ENCODE measurements at regions not wholly inside any gene's neighbourhood (a gene's known extent, or its start where the extent isn't known, plus 50 kb on each side); places are given as distances from the start of the nearest gene placed in this dataset.

DNA sequence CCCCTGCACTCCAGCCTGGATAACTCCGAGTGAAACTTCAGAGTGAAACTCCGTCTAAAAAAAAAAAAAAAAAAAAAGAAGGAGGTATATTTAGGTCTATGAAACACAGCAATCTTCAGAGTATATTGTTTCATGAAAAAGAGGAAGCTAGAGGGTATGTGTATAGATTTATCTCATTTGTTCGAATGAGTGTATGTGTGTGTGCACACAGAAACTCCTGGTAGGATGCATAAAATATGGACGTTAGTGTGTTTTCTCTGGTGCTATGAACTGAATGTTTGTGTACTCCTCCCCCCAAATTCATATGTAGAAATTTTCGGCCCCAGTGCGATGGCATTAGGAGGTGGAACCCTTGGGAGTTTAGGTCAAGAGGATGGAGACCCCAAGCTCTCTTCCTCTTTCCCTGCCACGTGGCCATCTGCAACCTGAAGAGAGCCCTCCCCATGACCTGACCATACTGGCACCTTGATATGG lies 98.6 kb upstream of the KLF13 start:
- H3K4me3 ChIP-seq (ENCODE audit: low read depth, low read length) = no peak overlapping the region
- H3K36me3 ChIP-seq (ENCODE audit: control insufficient read depth, insufficient read depth, low read length) = no peaks in the 10 kb centered on the region
- DNase-seq (ENCODE audit: low read depth) = no peak
- FAIRE-seq = no peak
- no peaks in the 10 kb centered on the region for H3K27me3 ChIP-seq (ENCODE audit: control insufficient read depth, insufficient read depth, low read length)
- TF ChIP-seq CTCF (IDR thresholded peaks at IDR 0.05; ENCODE audit: insufficient read depth, low read length, severe bottlenecking) = no peak

GRCh38 chr15:31228980-31229826 lies 97.4 kb upstream of the KLF13 start:
- H3K36me3 ChIP-seq (ENCODE audit: control insufficient read depth, insufficient read depth, low read length) = no peaks in the 10 kb centered on the region
- TF ChIP-seq CTCF (IDR thresholded peaks at IDR 0.05; ENCODE audit: insufficient read depth, low read length, severe bottlenecking) = no peak
- DNase-seq (ENCODE audit: low read depth) (no peak), FAIRE-seq (no peak)
- H3K4me3 ChIP-seq (ENCODE audit: low read depth, low read length) = no peak overlapping the region
- H3K27me3 ChIP-seq (ENCODE audit: control insufficient read depth, insufficient read depth, low read length) = no peaks in the 10 kb centered on the region

- DNase-seq (ENCODE audit: low read depth) (no peak), FAIRE-seq (no peak)
- H3K36me3 ChIP-seq (ENCODE audit: control insufficient read depth, insufficient read depth, low read length) = no peaks in the 10 kb centered on the region
- H3K4me3 ChIP-seq (ENCODE audit: low read depth, low read length) = no peak overlapping the region
- TF ChIP-seq CTCF (IDR thresholded peaks at IDR 0.05; ENCODE audit: insufficient read depth, low read length, severe bottlenecking) = no peak
- no peaks in the 10 kb centered on the region for H3K27me3 ChIP-seq (ENCODE audit: control insufficient read depth, insufficient read depth, low read length)
Observed at GRCh38 chr15:31230630-31231485, 95.8 kb upstream of the KLF13 start.

- Histone ChIP-seq H3K36me3 (ENCODE audit: control insufficient read depth, insufficient read depth, low read length) (no peaks in the 10 kb centered on the region), H3K4me3 (ENCODE audit: low read depth, low read length) (no peak overlapping the region), H3K27me3 (ENCODE audit: control insufficient read depth, insufficient read depth, low read length) (no peaks in the 10 kb centered on the region)
- no peak for DNase-seq (ENCODE audit: low read depth)
- TF ChIP-seq CTCF (IDR thresholded peaks at IDR 0.05; ENCODE audit: insufficient read depth, low read length, severe bottlenecking) = no peak
- no peak for FAIRE-seq
Observed at GRCh38 chr15:31234815-31235214, 91.8 kb upstream of the KLF13 start.

GRCh38 chr15:31235311-31236183 lies 91.1 kb upstream of the KLF13 start:
- H3K4me3 ChIP-seq (ENCODE audit: low read depth, low read length) = no peak overlapping the region
- no peaks in the 10 kb centered on the region for H3K27me3 ChIP-seq (ENCODE audit: control insufficient read depth, insufficient read depth, low read length)
- DNase-seq (ENCODE audit: low read depth) (no peak), FAIRE-seq (no peak)
- no peak for TF ChIP-seq CTCF (IDR thresholded peaks at IDR 0.05; ENCODE audit: insufficient read depth, low read length, severe bottlenecking)
- no peaks in the 10 kb centered on the region for H3K36me3 ChIP-seq (ENCODE audit: control insufficient read depth, insufficient read depth, low read length)

Measured in bronchial epithelial cell (primary cell).